ENCODE measurements at regions not wholly inside any gene's neighbourhood (a gene's known extent, or its start where the extent isn't known, plus 50 kb on each side); places are given as distances from the start of the nearest gene placed in this dataset.
"Not testable (repeated sequence)": the region's sequence is repeated elsewhere in the genome, so short reads cannot be mapped to it uniquely, and the experiment has no call there.

DNA sequence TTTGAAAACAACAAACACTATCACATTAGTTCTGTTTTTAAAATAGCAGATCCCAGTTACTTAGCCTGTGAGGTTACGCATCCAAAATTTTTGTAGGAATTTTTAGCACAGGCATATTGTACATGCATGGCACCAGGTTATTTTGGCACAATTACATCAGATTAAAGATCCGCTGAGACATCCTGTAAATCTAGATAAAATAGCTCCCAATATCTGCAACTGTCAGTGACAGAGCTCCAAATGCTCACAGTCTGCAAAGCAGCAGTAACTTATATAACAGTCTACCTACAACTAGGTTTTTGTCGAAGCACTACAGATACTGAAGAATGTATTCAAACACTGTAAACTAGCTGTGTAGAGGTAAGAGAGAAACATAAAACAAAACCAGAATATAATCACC lies 200.7 kb upstream of the KCNH7 start:
- H3K27ac Mint-ChIP-seq, result no peak overlapping the region
- ATAC-seq (no peak), DNase-seq (ENCODE audit: low spot score in 2 of 2) (no peak)
- H3K9me3 Mint-ChIP-seq, result peaks cover 4 to 15% of the 10 kb centered on the region in 2 donors
- H3K36me3 Mint-ChIP-seq, result no peaks in the 10 kb centered on the region

DNA sequence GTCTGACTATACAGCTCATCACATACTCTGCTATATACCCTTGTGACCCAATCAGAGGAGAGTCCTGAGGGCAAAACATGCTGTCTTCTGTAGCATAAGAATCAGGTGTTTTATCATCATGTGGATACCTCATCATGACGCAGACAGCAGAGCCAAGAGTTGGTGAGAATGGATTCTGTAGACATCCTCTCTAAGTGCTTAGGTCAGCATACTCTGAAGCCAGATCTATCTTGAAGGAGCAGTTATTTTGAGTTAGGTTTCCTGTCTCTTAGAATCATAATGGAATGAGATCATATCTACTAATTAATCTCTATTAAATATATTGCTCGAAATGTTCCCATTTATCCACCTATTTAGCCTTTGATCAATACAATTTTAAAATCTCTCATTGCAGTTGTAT lies 190.2 kb upstream of the KCNH7 start:
- no peak overlapping the region for H3K27ac Mint-ChIP-seq
- ATAC-seq, result no peak
- DNase-seq (ENCODE audit: low spot score in 2 of 2), result no peak
- H3K9me3 Mint-ChIP-seq, result peaks cover 9% of the 10 kb centered on the region in 2 donors
- peaks cover 0 to 5% of the 10 kb centered on the region in 2 donors for H3K36me3 Mint-ChIP-seq

GRCh38 chr2:163026136-163026775 lies 187.7 kb upstream of the KCNH7 start:
- peaks cover 11 to 14% of the 10 kb centered on the region in 2 donors for H3K9me3 Mint-ChIP-seq
- not testable (repeated sequence) for H3K27ac Mint-ChIP-seq; ATAC-seq; DNase-seq (ENCODE audit: low spot score in 2 of 2); H3K36me3 Mint-ChIP-seq

DNA sequence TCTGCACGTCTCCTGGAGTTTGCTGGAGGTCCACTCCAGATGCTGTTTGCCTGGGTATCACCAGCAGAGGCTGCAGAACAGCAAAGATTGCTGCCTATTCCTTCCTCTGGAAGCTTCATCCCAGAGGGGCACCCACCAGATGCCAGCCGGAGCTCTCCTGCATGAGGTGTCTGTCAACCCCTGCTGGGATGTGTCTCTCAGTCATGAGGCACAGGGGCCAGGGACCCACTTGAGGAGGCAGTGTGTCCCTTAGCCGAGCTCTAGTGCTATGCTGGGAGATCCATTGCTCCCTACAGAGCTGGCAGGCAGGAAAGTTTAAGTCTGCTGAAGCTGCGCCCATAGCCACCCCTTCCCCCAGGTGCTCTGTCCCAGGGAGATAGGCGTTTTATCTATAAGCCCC lies 178.3 kb upstream of the KCNH7 start:
- peaks cover 9 to 24% of the 10 kb centered on the region in 2 donors for H3K9me3 Mint-ChIP-seq
- H3K36me3 Mint-ChIP-seq; H3K27ac Mint-ChIP-seq; DNase-seq (ENCODE audit: low spot score in 2 of 2); ATAC-seq: not testable (repeated sequence)

- Mint-ChIP-seq H3K9me3 (peaks cover 16 to 22% of the 10 kb centered on the region in 2 donors), H3K27ac (no peak overlapping the region), H3K36me3 (no peaks in the 10 kb centered on the region)
- DNase-seq (ENCODE audit: low spot score in 2 of 2), result no peak
- no peak for ATAC-seq
These were observed 172.4 kb upstream of the KCNH7 start for GRCh38 chr2:163011000-163011399.

- no peaks in the 10 kb centered on the region for H3K36me3 Mint-ChIP-seq
- peaks cover 7% of the 10 kb centered on the region in 2 donors for H3K9me3 Mint-ChIP-seq
- no peak for DNase-seq (ENCODE audit: low spot score in 2 of 2)
- ATAC-seq, result no peak
- H3K27ac Mint-ChIP-seq, result no peak overlapping the region
These were observed 170.1 kb upstream of the KCNH7 start for GRCh38 chr2:163008642-163009041.

- no peak for DNase-seq (ENCODE audit: low spot score in 2 of 2)
- Mint-ChIP-seq H3K9me3 (peaks cover 4 to 9% of the 10 kb centered on the region in 2 donors), H3K27ac (no peak overlapping the region), H3K36me3 (no peaks in the 10 kb centered on the region)
- no peak for ATAC-seq
These were observed 156.2 kb upstream of the KCNH7 start for GRCh38 chr2:162994718-162995117.

DNA sequence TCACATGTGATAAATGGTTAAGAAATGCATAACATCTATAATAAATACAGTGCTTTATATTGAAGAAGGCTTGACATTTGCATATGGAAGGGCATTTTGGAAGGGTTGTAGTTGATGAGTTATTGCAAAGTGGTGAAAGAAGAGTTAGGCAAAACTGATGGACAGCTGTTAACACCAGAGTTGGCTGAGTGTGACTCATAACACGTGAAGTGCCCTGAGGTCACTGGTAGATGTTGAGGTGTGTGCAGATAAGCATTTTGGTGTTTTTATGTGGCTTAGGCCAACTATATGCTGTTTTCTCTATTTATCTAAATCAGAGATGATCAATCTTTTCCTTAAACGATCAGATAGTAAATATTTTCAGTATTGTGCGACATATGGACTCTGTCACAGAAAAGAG lies 154.3 kb upstream of the KCNH7 start:
- DNase-seq (ENCODE audit: low spot score in 2 of 2), result no peak
- peaks cover 8 to 14% of the 10 kb centered on the region in 2 donors for H3K9me3 Mint-ChIP-seq
- H3K27ac Mint-ChIP-seq, result no peak overlapping the region
- no peak for ATAC-seq
- no peaks in the 10 kb centered on the region for H3K36me3 Mint-ChIP-seq

- no peak for ATAC-seq
- DNase-seq (ENCODE audit: low spot score in 2 of 2), result no peak
- H3K9me3 Mint-ChIP-seq, result peaks cover 8% of the 10 kb centered on the region in 2 donors
- no peak overlapping the region for H3K27ac Mint-ChIP-seq
- H3K36me3 Mint-ChIP-seq, result no peaks in the 10 kb centered on the region
These were observed 150.9 kb upstream of the KCNH7 start for GRCh38 chr2:162989507-162989906.

DNA sequence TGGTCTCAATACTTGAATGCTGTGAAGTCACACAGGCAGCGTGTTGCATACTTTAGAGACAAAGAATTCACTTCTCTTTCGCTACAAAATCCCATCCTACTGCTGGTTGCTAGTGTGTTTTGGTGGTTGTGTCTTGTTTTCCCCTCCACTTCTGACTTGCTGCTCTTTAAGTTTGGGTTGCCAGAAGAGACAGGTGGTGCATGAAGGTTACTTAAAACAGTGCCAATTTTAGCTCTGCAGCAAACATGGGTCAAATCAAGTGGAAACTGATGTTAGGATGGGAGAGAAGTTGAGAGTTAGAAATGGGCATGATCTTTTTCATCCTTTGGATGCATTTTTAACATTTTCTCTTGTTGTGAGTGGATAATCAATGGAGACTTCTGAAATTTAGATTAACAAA lies 136.2 kb upstream of the KCNH7 start:
- Mint-ChIP-seq H3K27ac (no peak overlapping the region), H3K9me3 (peaks cover 4 to 7% of the 10 kb centered on the region in 2 donors), H3K36me3 (no peaks in the 10 kb centered on the region)
- DNase-seq (ENCODE audit: low spot score in 2 of 2) (no peak), ATAC-seq (no peak)

GRCh38 chr2:162972383-162972782 lies 133.8 kb upstream of the KCNH7 start:
- ATAC-seq (no peak), DNase-seq (ENCODE audit: low spot score in 2 of 2) (no peak)
- Mint-ChIP-seq H3K36me3 (no peaks in the 10 kb centered on the region), H3K9me3 (peaks cover 0 to 4% of the 10 kb centered on the region in 2 donors), H3K27ac (no peak overlapping the region)

DNA sequence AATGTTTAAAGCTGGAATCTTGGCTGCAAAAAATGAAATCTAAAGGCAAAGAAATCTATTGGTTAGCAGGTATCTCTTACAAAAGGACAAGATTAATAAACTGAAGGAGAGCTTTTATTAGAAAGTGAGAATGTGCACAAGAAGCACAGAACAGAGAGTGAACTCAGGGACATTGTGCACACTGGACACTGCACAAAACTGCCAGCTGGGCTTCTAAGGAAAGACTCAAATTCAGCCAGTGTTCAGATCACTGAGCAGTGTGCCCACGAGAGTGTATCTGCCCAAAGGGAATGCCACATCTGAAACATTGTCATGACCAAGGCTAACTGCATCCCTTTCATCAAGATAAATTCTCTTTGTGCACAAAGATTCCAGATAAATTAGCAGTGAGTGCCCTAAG lies 129.7 kb upstream of the KCNH7 start:
- no peak overlapping the region for H3K27ac Mint-ChIP-seq
- ATAC-seq, result no peak
- no peaks in the 10 kb centered on the region for H3K36me3 Mint-ChIP-seq

GRCh38 chr2:162967811-162968210 lies 129.2 kb upstream of the KCNH7 start:
- no peak overlapping the region for H3K27ac Mint-ChIP-seq
- ATAC-seq (no peak), DNase-seq (ENCODE audit: low spot score in 2 of 2) (no peak)
- H3K9me3 Mint-ChIP-seq, result peaks cover 5 to 17% of the 10 kb centered on the region in 2 donors
- H3K36me3 Mint-ChIP-seq, result no peaks in the 10 kb centered on the region

More for the DNA sequence above, 129.7 kb upstream of the KCNH7 start:
- H3K9me3 Mint-ChIP-seq, result peaks cover 5 to 17% of the 10 kb centered on the region in 2 donors
- no peak for DNase-seq (ENCODE audit: low spot score in 2 of 2)

DNA sequence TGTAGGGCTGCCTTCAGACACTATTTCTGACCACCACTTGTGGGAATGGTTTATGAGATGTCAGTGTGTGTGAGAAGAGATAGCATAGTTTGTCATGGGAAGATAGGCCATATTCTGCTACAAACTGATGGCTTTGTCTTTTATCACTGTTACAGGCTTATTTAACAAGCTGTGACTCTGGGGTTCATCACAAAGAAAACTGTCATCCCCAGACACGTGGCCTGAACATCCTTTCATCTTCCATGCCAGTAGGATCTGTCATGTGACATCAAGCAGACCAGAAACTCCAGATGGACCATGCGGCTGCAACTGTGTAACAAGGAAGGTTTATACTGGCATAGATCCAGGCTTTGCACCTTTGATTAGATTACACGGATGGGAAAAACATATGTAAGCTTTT lies 128.6 kb upstream of the KCNH7 start:
- no peaks in the 10 kb centered on the region for H3K36me3 Mint-ChIP-seq

DNA sequence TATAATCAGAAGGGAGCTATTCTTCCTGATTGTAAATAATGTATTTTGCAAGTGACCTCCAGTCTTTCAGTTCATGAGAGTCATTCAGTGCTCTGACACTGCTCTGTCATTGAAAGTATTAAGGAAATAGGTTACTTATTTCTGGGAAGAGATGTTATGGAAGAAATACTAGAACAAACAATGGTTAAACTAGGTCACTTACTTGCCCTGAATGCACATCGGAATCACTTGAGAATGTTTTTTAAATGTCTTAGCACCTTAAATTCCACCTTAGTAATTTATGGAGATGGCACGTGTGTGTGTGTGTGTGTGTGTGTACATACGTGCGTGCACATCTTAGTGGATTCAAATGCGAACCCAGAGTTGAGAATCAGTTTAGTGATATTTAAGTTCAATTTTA lies 126.6 kb upstream of the KCNH7 start:
- no peak overlapping the region for H3K27ac Mint-ChIP-seq
- ATAC-seq (no peak), DNase-seq (ENCODE audit: low spot score in 2 of 2) (no peak)
- H3K9me3 Mint-ChIP-seq, result peaks cover 9 to 16% of the 10 kb centered on the region in 2 donors
- H3K36me3 Mint-ChIP-seq, result no peaks in the 10 kb centered on the region

More for the DNA sequence above, 128.6 kb upstream of the KCNH7 start:
- ATAC-seq (no peak), DNase-seq (ENCODE audit: low spot score in 2 of 2) (no peak)
- Mint-ChIP-seq H3K27ac (no peak overlapping the region), H3K9me3 (peaks cover 5 to 17% of the 10 kb centered on the region in 2 donors)

- H3K36me3 Mint-ChIP-seq, result no peaks in the 10 kb centered on the region
- H3K27ac Mint-ChIP-seq, result no peak overlapping the region
- H3K9me3 Mint-ChIP-seq, result peaks cover 9 to 16% of the 10 kb centered on the region in 2 donors
- ATAC-seq (no peak), DNase-seq (ENCODE audit: low spot score in 2 of 2) (no peak)
These were observed 125.9 kb upstream of the KCNH7 start for GRCh38 chr2:162964513-162964912.

DNA sequence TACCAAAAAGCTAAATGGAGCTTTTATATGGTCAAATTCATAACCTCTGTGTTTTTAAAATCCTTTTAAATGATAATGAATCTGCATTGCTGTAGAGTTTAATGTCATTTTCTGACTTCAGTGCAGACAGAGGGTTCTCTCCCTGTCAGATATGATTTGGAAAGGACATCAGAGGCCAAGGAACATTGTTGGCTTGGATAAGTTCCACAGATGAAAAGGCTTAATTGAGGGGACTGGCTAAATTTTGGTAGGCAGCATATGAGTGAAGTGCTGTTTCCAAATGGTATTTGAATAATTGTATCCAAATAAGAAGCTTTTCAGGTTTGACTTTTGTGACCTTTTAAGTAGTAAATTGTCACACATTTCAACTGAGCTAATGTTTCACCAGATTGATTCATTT lies 124.6 kb upstream of the KCNH7 start:
- peaks cover 19 to 23% of the 10 kb centered on the region in 2 donors for H3K9me3 Mint-ChIP-seq
- ATAC-seq, result no peak
- no peak for DNase-seq (ENCODE audit: low spot score in 2 of 2)
- H3K36me3 Mint-ChIP-seq, result no peaks in the 10 kb centered on the region
- no peak overlapping the region for H3K27ac Mint-ChIP-seq

- DNase-seq (ENCODE audit: low spot score in 2 of 2) (no peak), ATAC-seq (no peak)
- Mint-ChIP-seq H3K9me3 (peaks cover 8 to 12% of the 10 kb centered on the region in 2 donors), H3K27ac (no peak overlapping the region), H3K36me3 (peaks cover 0 to 6% of the 10 kb centered on the region in 2 donors)
These were observed 107.2 kb upstream of the KCNH7 start for GRCh38 chr2:162945785-162946184.

Data from activated naive CD4-positive, alpha-beta T cell treated with anti-CD3 and anti-CD28 coated beads, Interleukin-2, amount 50 U/mL, for 72 hours (primary cell).